ENCODE measurements at regions not wholly inside any gene's neighbourhood (a gene's known extent, or its start where the extent isn't known, plus 50 kb on each side); places are given as distances from the start of the nearest gene placed in this dataset.

GRCh38 chr9:20291201-20291600 lies 331.1 kb downstream of the MLLT3 start:
- DNase-seq: no peak

DNA sequence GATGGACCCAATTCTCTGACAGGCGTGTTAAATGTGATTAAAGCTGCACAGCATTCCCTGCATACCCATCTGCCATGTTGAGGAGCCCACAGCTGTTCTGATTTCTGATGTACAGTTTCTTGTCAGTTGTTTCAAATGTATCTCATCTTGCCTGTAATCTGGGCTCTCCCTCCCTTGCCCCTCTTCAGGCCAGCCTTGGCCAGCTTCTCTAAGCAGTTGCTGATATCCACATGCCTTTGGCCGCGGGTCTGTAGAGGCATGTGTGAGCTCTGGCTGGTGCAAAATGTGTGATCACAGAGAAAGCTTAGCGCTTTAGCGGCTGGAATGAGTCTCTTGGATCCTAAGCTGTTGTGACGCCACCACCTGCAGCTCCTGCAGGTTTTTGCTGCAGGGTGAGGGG lies 332.0 kb downstream of the MLLT3 start:
- no peak for DNase-seq

DNA sequence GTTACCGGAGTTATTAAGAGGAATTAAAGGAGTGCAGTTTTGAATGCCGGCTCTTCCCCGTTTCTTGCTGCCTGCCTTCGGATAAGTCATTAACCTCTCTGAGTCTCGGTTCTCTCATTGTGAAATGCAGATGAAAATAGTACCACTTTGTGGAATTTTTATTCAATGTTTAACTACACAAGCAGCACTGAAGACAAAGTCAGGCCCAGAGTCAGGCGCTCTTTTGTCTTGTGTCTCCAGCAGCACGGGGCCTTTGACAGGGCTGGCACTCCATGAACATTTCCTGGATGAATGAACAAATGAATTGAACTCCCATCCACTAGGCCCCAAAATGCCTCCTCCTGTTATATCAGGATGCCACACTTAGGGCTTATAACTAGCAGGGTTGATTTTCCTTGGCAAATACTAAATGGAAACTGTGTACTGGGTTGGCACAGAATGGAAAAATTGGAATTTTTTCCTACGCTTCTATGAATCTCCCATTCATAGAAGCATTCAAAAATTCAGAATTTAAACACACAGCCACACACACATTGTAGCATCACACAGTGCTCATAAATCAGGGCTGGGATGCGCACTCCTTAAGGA lies 332.8 kb downstream of the MLLT3 start:
- DNase-seq: no peak

DNA sequence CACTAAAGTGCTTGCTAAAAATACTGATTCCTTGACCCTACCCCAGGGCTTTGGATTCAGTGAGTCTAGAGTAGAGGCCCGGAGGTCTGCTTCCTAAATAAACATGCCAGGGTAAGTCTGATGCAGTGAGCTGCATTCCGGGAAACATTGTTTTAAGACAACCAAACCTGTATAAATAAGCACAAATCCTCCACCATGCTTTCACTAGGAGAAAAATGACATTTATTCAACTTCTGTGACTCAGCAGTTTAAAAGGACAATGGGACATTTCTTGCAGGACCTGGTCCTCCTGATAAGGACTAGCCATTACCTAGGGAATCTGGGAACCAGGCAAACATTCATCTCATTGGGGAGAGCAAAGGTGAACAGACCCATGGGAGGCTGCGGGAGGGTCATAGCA lies 335.3 kb downstream of the MLLT3 start:
- no peak for DNase-seq

GRCh38 chr9:20286154-20286700 lies 336.1 kb downstream of the MLLT3 start:
- DNase-seq: no peak

- no peak for DNase-seq
These were observed 337.6 kb downstream of the MLLT3 start for GRCh38 chr9:20284601-20285289.

GRCh38 chr9:20280330-20280729 lies 342.0 kb downstream of the MLLT3 start:
- DNase-seq: no peak

- no peak for DNase-seq
These were observed 345.5 kb downstream of the MLLT3 start for GRCh38 chr9:20276762-20277161.

- DNase-seq: no peak
These were observed 350.6 kb downstream of the MLLT3 start for GRCh38 chr9:20271723-20272122.

DNA sequence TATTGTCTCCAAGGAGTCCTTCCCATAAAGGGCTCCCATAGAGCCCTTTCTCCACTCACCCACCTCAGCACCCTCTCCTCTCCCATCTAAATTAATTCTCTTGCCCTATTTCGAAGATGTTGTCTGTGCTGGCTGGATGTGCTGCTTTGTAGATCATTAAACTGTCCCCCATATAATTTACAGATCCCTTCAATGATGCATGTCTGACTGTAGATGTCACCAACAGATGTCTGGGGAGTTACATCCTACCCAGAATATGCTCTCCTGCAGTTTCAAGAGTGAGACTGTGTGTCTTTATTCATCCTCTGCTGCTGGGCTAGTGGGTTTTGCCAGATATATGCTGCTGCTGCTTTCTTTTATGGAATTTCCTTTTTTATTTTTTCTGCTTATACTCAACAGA lies 351.2 kb downstream of the MLLT3 start:
- no peak for DNase-seq

DNA sequence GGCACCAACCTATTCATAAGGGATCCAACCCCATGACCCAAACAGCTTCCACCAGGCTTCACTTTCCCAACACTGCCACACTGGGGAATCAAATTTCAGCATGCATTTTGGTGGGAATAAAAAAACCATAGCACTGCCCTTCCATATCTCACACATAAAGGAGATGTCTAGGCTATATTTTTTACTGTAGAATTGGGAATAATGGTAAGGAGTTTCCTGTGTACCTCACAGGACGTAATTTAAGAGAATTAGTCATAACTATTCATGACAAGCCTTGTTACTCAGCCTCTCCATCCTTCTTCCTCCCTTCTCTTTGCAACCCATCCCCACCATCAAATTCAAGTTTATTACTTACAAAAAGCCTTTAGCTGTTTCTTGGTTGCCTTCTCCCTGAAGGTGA lies 352.1 kb downstream of the MLLT3 start:
- DNase-seq: no peak

GRCh38 chr9:20269620-20270019 lies 352.7 kb downstream of the MLLT3 start:
- DNase-seq: no peak

- DNase-seq: no peak
These were observed 357.4 kb downstream of the MLLT3 start for GRCh38 chr9:20264896-20265295.

GRCh38 chr9:20262611-20263010 lies 359.7 kb downstream of the MLLT3 start:
- no peak for DNase-seq

- no peak for DNase-seq
These were observed 365.9 kb downstream of the MLLT3 start for GRCh38 chr9:20256284-20256948.

DNA sequence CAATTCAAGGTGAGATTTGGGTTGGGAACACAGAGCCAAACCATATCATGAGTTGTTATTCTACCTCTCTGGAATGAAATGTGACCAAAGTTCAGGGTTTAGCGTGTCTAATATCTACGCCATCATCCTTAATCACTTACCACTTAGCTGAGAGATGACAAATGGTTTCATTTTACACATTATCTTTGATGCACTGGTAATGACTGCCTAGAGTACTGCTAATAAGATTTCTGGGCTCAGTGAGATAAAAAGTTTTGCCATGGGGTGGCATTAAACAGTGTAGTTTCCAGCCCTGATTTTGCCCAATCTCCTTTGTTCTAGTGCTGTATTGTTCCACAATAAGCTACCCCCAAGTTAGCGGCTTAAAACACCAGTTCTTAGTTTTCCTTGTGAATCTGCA lies 367.2 kb downstream of the MLLT3 start:
- DNase-seq: no peak

GRCh38 chr9:20253635-20254034 lies 368.7 kb downstream of the MLLT3 start:
- no peak for DNase-seq

GRCh38 chr9:20252778-20253177 lies 369.5 kb downstream of the MLLT3 start:
- DNase-seq: no peak

- no peak for DNase-seq
These were observed 371.5 kb downstream of the MLLT3 start for GRCh38 chr9:20250791-20251190.

DNA sequence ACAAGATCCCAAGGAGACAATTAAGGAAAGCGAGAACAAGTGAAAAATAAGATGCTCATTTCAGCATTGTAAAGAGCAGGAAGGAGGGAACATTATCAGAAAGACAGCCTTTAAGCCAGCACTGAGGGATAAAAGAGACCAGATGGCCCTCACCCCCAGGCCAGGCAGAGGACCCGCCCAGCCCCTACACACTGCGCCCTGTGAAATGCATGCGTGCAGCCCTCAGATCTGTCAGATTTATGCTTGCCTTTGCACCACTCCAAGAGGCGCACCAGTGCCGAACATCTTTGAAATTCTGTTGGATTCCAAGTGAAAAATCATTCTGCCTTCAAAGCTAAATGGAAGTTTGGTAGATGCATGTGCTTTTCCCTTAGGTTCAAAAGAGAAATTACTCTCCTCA lies 378.0 kb downstream of the MLLT3 start:
- no peak for DNase-seq

DNA sequence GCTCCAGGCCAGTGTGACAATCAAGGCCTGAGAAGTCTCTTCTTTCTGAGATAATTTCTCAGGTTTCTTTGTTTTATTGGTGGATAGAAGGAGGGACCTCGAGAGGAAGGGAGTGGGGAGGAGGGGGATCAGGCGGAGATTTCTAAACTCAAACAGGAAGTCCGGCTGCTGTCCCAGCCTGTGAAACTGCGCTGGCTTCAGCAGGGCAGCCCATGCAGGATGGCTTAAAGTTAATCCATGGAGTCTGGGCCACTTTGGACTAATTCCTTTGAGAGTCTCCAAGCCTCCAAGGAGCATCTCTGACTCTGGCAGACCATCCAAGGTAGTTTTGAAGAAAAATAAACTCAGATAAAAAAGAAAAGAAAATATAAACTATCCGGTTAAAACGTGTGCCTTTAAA lies 378.5 kb downstream of the MLLT3 start:
- DNase-seq: no peak

GRCh38 chr9:20242510-20243189 lies 379.6 kb downstream of the MLLT3 start:
- no peak for DNase-seq

GRCh38 chr9:20240498-20240897 lies 381.8 kb downstream of the MLLT3 start:
- no peak for DNase-seq

GRCh38 chr9:20238921-20239320 lies 383.4 kb downstream of the MLLT3 start:
- no peak for DNase-seq

Data from activated CD8-positive, alpha-beta memory T cell treated with anti-CD3 and anti-CD28 coated beads, Interleukin-2, amount 50 U/mL, for 4 hours (primary cell).